Urinary bladder (tissue), 3 donors: ENCODE measurements at regions not wholly inside any gene's neighbourhood (a gene's known extent, or its start where the extent isn't known, plus 50 kb on each side); places are given as distances from the start of the nearest gene placed in this dataset.
"Not testable (repeated sequence)": the region's sequence is repeated elsewhere in the genome, so short reads cannot be mapped to it uniquely, and the experiment has no call there.

ENCODE experiments used
- DNase-seq: peaks from one replicate; pipeline ENCODE4 v3.0.0-alpha.2; 2015; ENCODE audit errors: extremely low spot score
- H3K27ac ChIP-seq: one replicate; pipeline ENCODE4 v1.5.1; 2013; ENCODE audit warnings: low read depth, mild to moderate bottlenecking, moderate library complexity
- H3K36me3 ChIP-seq: one replicate; pipeline ENCODE4 v1.6.1; 2013; ENCODE audit warnings: mild to moderate bottlenecking, moderate library complexity; ENCODE audit not compliant: insufficient read depth
- H3K4me1 ChIP-seq: one replicate; pipeline ENCODE4 v1.6.1; 2013; ENCODE audit warnings: mild to moderate bottlenecking, moderate library complexity; ENCODE audit not compliant: insufficient read depth
- H3K4me3 ChIP-seq: one replicate; pipeline ENCODE4 v1.5.1; 2013; ENCODE audit warnings: low read depth, low read length
- WGBS: extraction: QIAGEN DNeasy Blood & Tissue Kit; methylation state at CpG from one replicate; pipeline ENCODE4 v1.1.7; 2013; 5-methylcytosine and 5-hydroxymethylcytosine counted together
- donor health status: healthy with polysubstance abuse.
- donor health status: healthy.

- Histone ChIP-seq H3K4me3 (no peak overlapping the region), H3K27ac (no peak overlapping the region), H3K36me3 (no peaks in the 10 kb centered on the region), H3K4me1 (no peaks in the 10 kb centered on the region)
- DNase-seq, result no peak
These were observed 245.9 kb downstream of the CD109 start for GRCh38 chr6:73941892-73942291.

GRCh38 chr6:73937805-73938204 is 241.8 kb downstream of the CD109 start:
- Histone ChIP-seq H3K27ac (no peak overlapping the region), H3K36me3 (no peaks in the 10 kb centered on the region), H3K4me1 (no peaks in the 10 kb centered on the region), H3K4me3 (no peak overlapping the region)
- DNase-seq, result no peak

GRCh38 chr6:73932866-73933265 is 236.9 kb downstream of the CD109 start:
- DNase-seq, result no peak
- H3K4me3 ChIP-seq, result no peak overlapping the region
- no peak overlapping the region for H3K27ac ChIP-seq
- no peaks in the 10 kb centered on the region for H3K36me3 ChIP-seq
- no peaks in the 10 kb centered on the region for H3K4me1 ChIP-seq

GRCh38 chr6:73929405-73929804 is 233.4 kb downstream of the CD109 start:
- Histone ChIP-seq H3K27ac (no peak overlapping the region), H3K4me1 (no peaks in the 10 kb centered on the region), H3K36me3 (no peaks in the 10 kb centered on the region), H3K4me3 (no peak overlapping the region)
- no peak for DNase-seq
- 70% methylated on average over 3 of the region's 3 CpGs for WGBS

- no peaks in the 10 kb centered on the region for H3K4me1 ChIP-seq
- H3K36me3 ChIP-seq, result no peaks in the 10 kb centered on the region
- no peak overlapping the region for H3K27ac ChIP-seq
- H3K4me3 ChIP-seq, result no peak overlapping the region
- no peak for DNase-seq
These were observed 231.4 kb downstream of the CD109 start for GRCh38 chr6:73927421-73927820.

GRCh38 chr6:73925703-73926102 is 229.7 kb downstream of the CD109 start:
- not testable (repeated sequence) for H3K27ac ChIP-seq, H3K36me3 ChIP-seq, H3K4me1 ChIP-seq, DNase-seq, H3K4me3 ChIP-seq
- WGBS, result 93% methylated on average over 17 of the region's 17 CpGs

- no peaks in the 10 kb centered on the region for H3K36me3 ChIP-seq
- no peaks in the 10 kb centered on the region for H3K4me1 ChIP-seq
- WGBS, result 31% methylated on average over 1 of the region's 1 CpG
- H3K27ac ChIP-seq, result no peak overlapping the region
- no peak overlapping the region for H3K4me3 ChIP-seq
- DNase-seq, result peak; percentile 15
These were observed 228.0 kb downstream of the CD109 start for GRCh38 chr6:73923905-73924485.

GRCh38 chr6:73903155-73903554 is 207.2 kb downstream of the CD109 start:
- H3K36me3 ChIP-seq, result no peaks in the 10 kb centered on the region
- H3K4me1 ChIP-seq, result no peaks in the 10 kb centered on the region
- no peak for DNase-seq
- no peak overlapping the region for H3K27ac ChIP-seq
- WGBS, result 95% methylated on average over 14 of the region's 14 CpGs
- no peak overlapping the region for H3K4me3 ChIP-seq

- no peak for DNase-seq
- no peaks in the 10 kb centered on the region for H3K36me3 ChIP-seq
These were observed 206.0 kb downstream of the CD109 start for GRCh38 chr6:73901986-73902385.

GRCh38 chr6:73901311-73901710 is 205.3 kb downstream of the CD109 start:
- H3K36me3 ChIP-seq, result no peaks in the 10 kb centered on the region
- H3K4me3 ChIP-seq, result no peak overlapping the region
- H3K4me1 ChIP-seq, result no peaks in the 10 kb centered on the region
- no peak overlapping the region for H3K27ac ChIP-seq
- DNase-seq, result no peak

More at GRCh38 chr6:73901986-73902385, 206.0 kb downstream of the CD109 start:
- H3K4me1 ChIP-seq, result no peaks in the 10 kb centered on the region
- H3K27ac ChIP-seq, result no peak overlapping the region
- no peak overlapping the region for H3K4me3 ChIP-seq

GRCh38 chr6:73898599-73898998 is 202.6 kb downstream of the CD109 start:
- 74% methylated on average over 3 of the region's 3 CpGs for WGBS
- Histone ChIP-seq H3K27ac (no peak overlapping the region), H3K4me3 (no peak overlapping the region), H3K36me3 (no peaks in the 10 kb centered on the region), H3K4me1 (no peaks in the 10 kb centered on the region)
- DNase-seq, result no peak

- Histone ChIP-seq H3K4me3 (no peak overlapping the region), H3K36me3 (no peaks in the 10 kb centered on the region), H3K27ac (no peak overlapping the region), H3K4me1 (no peaks in the 10 kb centered on the region)
- WGBS, result 75% methylated on average over 4 of the region's 4 CpGs
- DNase-seq, result no peak
These were observed 197.7 kb downstream of the CD109 start for GRCh38 chr6:73893696-73894095.

GRCh38 chr6:73888050-73888449 is 192.0 kb downstream of the CD109 start:
- no peaks in the 10 kb centered on the region for H3K36me3 ChIP-seq
- no peaks in the 10 kb centered on the region for H3K4me1 ChIP-seq
- DNase-seq, result no peak
- H3K27ac ChIP-seq, result no peak overlapping the region
- no peak overlapping the region for H3K4me3 ChIP-seq
- no CpG with 5 or more reads among the region's 4 CpGs for WGBS

GRCh38 chr6:73885393-73885792 is 189.4 kb downstream of the CD109 start:
- Histone ChIP-seq H3K4me3 (no peak overlapping the region), H3K27ac (no peak overlapping the region), H3K4me1 (no peaks in the 10 kb centered on the region), H3K36me3 (no peaks in the 10 kb centered on the region)
- WGBS, result no CpG with 5 or more reads among the region's 7 CpGs
- no peak for DNase-seq

GRCh38 chr6:73884540-73884939 is 188.5 kb downstream of the CD109 start:
- Histone ChIP-seq H3K27ac (no peak overlapping the region), H3K4me3 (no peak overlapping the region), H3K36me3 (no peaks in the 10 kb centered on the region), H3K4me1 (no peaks in the 10 kb centered on the region)
- no peak for DNase-seq
- no CpG with 5 or more reads among the region's 4 CpGs for WGBS
